GM12892 (cell line): ENCODE measurements at regions not wholly inside any gene's neighbourhood (a gene's known extent, or its start where the extent isn't known, plus 50 kb on each side); places are given as distances from the start of the nearest gene placed in this dataset.

Experiments
- POLR2A ChIP-seq: IDR thresholded peaks from 2 replicates; pipeline ENCODE4 v1.6.1; 2011; ENCODE audit warnings: low read depth, low read length, control low read depth
- POLR2AphosphoS5 ChIP-seq: IDR thresholded peaks from 2 replicates; pipeline ENCODE4 v1.6.1; 2011; ENCODE audit warnings: low read depth, low read length, control low read depth
- TAF1 ChIP-seq: IDR thresholded peaks from 2 replicates; pipeline ENCODE4 v1.6.1; 2011; ENCODE audit warnings: low read depth, mild to moderate bottlenecking, control low read depth, low read length, borderline replicate concordance

DNA sequence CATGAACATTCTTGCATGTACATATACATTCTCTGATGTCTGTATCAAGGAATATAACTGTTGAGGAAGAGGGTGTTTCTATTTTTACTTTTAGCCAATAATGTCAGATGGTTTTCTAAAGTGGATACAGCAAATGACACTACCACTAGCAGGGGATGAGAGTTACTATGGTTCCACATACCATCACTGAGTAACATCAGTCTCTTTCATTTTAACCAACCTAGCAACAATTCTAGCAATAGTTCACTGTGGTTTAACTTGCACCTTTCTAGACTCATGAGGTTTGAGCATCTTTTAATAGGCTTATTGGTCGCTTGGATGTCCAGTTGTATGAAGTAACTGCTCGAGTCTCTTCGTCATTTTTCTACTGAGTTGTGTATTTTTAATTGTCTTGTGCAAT, 68.5 kb upstream of the ZNF746 start:
- TF ChIP-seq POLR2AphosphoS5 (no peak), POLR2A (no peak), TAF1 (no peak)
